ENCODE measurements at regions not wholly inside any gene's neighbourhood (a gene's known extent, or its start where the extent isn't known, plus 50 kb on each side); places are given as distances from the start of the nearest gene placed in this dataset.

- no peak for DNase-seq (ENCODE audit: low read depth in 2 of 2)
These were observed 89.1 kb upstream of the ZNF827 start for GRCh38 chr4:146027761-146028160.

- DNase-seq (ENCODE audit: low read depth in 2 of 2): no peak
These were observed 84.8 kb upstream of the ZNF827 start for GRCh38 chr4:146023334-146023967.

GRCh38 chr4:146022541-146022940 is 83.9 kb upstream of the ZNF827 start:
- no peak for DNase-seq (ENCODE audit: low read depth in 2 of 2)

GRCh38 chr4:146018247-146018646 is 79.6 kb upstream of the ZNF827 start:
- no peak for DNase-seq (ENCODE audit: low read depth in 2 of 2)

- no peak for DNase-seq (ENCODE audit: low read depth in 2 of 2)
These were observed 66.1 kb upstream of the ZNF827 start for GRCh38 chr4:146004730-146005129.

GRCh38 chr4:145988628-145989027 is 50.0 kb upstream of the ZNF827 start:
- DNase-seq (ENCODE audit: low read depth in 2 of 2): no peak
